ENCODE measurements at regions not wholly inside any gene's neighbourhood (a gene's known extent, or its start where the extent isn't known, plus 50 kb on each side); places are given as distances from the start of the nearest gene placed in this dataset.

- DNase-seq (ENCODE audit: low read depth): no peak
Measured at GRCh38 chr6:167774881-167775280, 51.8 kb upstream of the AFDN start.

GRCh38 chr6:167776906-167777627, 49.6 kb upstream of the AFDN start:
- no peak for DNase-seq (ENCODE audit: low read depth)
